DMS153 treated with DMSO at 0.1 percent for 48 hours (cell line): ENCODE measurements at regions not wholly inside any gene's neighbourhood (a gene's known extent, or its start where the extent isn't known, plus 50 kb on each side); places are given as distances from the start of the nearest gene placed in this dataset.

Source experiments
- DNase-seq: peaks from one replicate; lab custom pipeline; 2025; ENCODE audit not compliant: unreplicated experiment; lab: John Stamatoyannopoulos, UW

GRCh38 chrX:109927663-109928273, 75.1 kb upstream of the TMEM164 start:
- no peak for DNase-seq

DNA sequence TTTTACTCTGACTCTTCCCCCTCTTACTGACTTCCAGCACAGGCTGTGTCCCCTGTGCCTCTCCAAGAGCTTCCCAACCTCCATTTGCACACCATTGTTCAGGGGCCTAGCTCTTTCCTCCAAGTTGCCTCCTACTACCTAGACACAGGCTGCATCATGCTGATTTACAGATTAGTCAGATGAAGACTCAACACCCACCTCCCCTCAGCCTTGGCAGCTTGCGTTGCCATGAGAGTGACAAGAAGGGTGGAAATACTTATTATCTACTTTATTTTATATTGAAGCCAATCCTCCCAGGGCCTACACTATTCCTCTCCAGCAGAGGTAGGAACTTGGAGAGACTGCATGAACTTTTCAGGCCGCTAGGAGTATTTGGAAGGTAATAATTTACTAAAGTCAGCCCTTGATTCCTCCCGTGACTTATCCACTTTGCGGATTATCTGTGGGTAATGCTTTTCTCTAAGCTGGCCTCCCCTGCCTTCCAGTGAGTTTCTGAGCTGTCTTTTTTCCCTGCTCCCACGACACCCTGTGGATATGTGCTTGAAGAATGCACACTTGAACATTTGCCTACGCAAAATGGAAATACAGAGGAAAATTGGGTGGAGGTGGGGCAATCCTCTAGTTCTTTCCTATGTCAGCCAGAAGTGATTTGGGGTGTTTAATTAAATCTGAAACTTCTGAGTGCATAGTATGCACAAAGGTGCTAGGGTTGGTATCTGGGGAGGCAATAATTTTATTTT, 74.1 kb upstream of the TMEM164 start:
- DNase-seq = no peak

DNA sequence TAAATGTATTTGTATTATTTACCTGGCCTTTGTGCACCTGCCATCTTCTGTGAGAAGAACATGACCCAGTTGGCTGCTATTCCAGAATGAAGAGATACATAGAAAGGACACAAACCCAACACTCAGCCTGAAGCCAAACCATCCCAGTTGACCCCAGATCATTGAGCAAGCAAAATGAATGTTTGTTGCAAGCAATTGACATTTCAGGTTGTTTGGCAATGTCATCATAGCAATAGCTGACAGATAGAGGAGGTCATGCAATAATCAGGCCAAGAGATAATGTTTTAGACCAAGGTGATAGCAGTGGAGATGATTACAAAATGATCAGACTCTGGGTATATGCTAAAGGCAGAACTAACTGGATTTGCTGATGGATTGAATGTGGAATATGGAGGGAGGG, 71.2 kb upstream of the TMEM164 start:
- no peak for DNase-seq

- no peak for DNase-seq
Observed at GRCh38 chrX:109934434-109934833, 68.5 kb upstream of the TMEM164 start.

DNA sequence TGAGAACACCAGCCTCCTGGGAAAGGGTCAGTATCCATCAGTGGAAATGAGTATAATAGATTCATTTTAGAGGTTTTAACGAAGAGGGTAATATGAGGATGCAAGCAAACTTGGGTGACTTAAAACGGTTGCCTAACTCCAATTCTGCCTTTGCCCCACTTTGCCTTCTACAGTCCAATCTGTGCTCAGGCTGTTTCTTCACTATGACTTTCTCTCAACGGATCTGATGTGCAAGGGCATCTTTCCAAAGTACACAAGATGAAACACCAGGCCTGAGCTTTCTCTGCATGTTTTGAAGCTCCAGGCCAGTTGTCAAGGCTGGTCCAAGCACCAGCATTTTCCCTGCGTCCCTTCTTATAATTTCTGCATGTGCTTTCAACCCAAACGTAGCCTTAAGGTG, 68.0 kb upstream of the TMEM164 start:
- DNase-seq = no peak

- DNase-seq = no peak
Observed at GRCh38 chrX:109936114-109936513, 66.8 kb upstream of the TMEM164 start.

GRCh38 chrX:109936598-109936997, 66.3 kb upstream of the TMEM164 start:
- no peak for DNase-seq

DNA sequence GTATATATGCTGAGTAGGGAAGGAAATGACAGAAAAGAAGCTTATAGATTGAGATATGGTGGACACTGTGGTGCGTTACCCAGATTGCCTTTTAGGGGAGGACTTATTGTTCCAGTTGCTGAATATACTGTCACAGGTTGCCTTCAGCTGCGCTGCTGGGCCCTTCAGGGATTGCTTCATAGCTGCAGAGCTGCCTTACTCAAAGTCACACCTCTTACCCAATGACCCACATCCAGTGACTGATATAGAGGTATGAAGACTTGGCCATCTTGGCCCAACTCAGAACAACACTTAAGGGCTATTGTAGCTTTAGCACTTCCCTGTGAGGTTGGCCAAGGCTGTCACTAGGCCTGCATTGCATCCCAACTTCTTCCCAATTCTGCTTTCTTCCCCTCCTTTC, 63.4 kb upstream of the TMEM164 start:
- no peak for DNase-seq

DNA sequence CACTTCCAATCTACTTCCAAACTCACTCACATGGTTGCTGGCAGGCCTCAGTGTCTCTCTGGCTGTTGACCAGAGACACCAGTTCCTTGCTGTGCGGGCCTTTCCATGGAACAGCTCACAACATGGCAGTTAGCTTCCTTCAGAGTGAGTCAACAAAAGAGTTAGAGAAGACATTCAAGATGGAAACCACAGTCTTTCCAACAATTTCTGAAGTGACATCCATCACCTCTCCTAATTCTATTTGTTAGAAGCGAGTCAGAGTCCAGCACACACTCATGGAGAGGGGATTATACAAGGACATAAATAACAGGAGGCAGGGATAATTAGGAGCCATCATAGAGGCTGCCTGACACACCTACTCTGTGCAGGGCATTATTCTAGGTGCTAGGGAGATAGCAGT, 62.5 kb upstream of the TMEM164 start:
- DNase-seq = no peak

- no peak for DNase-seq
Observed at GRCh38 chrX:109943092-109943739, 59.7 kb upstream of the TMEM164 start.

- DNase-seq = no peak
Observed at GRCh38 chrX:109943740-109944092, 59.2 kb upstream of the TMEM164 start.

DNA sequence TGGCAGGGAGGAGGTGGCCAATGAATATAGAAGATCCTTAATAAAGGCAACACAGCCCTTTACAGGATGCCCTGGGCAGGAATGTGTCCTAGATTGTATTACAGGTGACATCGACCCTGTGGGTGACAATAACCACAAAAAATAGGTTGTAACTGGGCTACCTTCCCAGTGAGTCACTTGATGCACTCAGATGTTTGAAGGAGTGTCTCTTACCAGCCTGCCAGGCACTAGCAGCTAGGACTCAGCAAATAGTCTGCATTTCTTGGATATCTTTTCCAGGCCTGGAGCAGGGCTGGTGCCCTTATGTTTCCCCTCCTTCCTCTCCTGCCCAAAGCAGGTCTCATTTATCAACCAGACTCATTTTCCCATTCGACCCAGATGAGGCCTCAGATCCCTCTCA, 50.9 kb upstream of the TMEM164 start:
- no peak for DNase-seq

- DNase-seq = no peak
Observed at GRCh38 chrX:109952985-109953905, 49.7 kb upstream of the TMEM164 start.
